ENCODE measurements at regions not wholly inside any gene's neighbourhood (a gene's known extent, or its start where the extent isn't known, plus 50 kb on each side); places are given as distances from the start of the nearest gene placed in this dataset.

- DNase-seq (ENCODE audit: low spot score), result no peak
- no peak for TF ChIP-seq CTCF (IDR thresholded peaks at IDR 0.05; ENCODE audit: extremely low read depth, missing control alignments)
These were observed 378.3 kb downstream of the KCTD16 start for GRCh38 chr5:144548936-144549335.

- no peak for DNase-seq (ENCODE audit: low spot score)
- no peak for TF ChIP-seq CTCF (IDR thresholded peaks at IDR 0.05; ENCODE audit: extremely low read depth, missing control alignments)
These were observed 376.4 kb downstream of the KCTD16 start for GRCh38 chr5:144547098-144547499.

GRCh38 chr5:144538845-144539244, 368.2 kb downstream of the KCTD16 start:
- TF ChIP-seq CTCF (IDR thresholded peaks at IDR 0.05; ENCODE audit: extremely low read depth, missing control alignments), result no peak
- DNase-seq (ENCODE audit: low spot score), result no peak
